Endothelial cell of umbilical vein (primary cell): ENCODE measurements at regions not wholly inside any gene's neighbourhood (a gene's known extent, or its start where the extent isn't known, plus 50 kb on each side); places are given as distances from the start of the nearest gene placed in this dataset.

Experiments used
- BruUV-seq: library from RNA; stranded (reverse); fragments of 400-500 nt; replicated peaks from 2 replicates; lab custom pipeline; 2021; lab: Mats Ljungman, UMichigan
- CTCF ChIA-PET: fragments of 300-600, 350-600 bp; sonication (Branson Sonifier 250); formaldehyde crosslinking; loops from one replicate; lab custom pipeline; 2021; ENCODE audit warnings: antibody characterized with exemption, inconsistent platforms; lab: Charles Lee
- POLR2A ChIA-PET: fragments of 300-600, 350-600 bp; sonication (Branson Sonifier 250); formaldehyde crosslinking; loops from one replicate; lab custom pipeline; 2021; ENCODE audit warnings: antibody characterized with exemption, inconsistent platforms; lab: Charles Lee
- DNase-seq: peaks from one replicate; pipeline ENCODE4 v3.0.0-alpha.2; 2011; ENCODE audit warnings: low read depth, low spot score
- FAIRE-seq: peaks from 2 replicates; lab custom pipeline; 2011; peaks lifted over from hg19 to GRCh38; lab: Jason Lieb, UNC
- H2AFZ ChIP-seq: 2 replicates; pipeline ENCODE4 v1.6.0; 2012; ENCODE audit warnings: low read depth, low read length, control low read depth, inconsistent platforms
- H3K27ac ChIP-seq: 2 replicates; pipeline ENCODE4 v1.5.1; 2011; ENCODE audit warnings: low read depth, mild to moderate bottlenecking, control low read depth, low read length, moderate library complexity; ENCODE audit not compliant: insufficient read depth
- H3K27me3 ChIP-seq, 2 experiments: 2 replicates each; pipeline versions ENCODE4 v1.6.0 to v1.6.1; 2011; ENCODE audit warnings: low read length in 2 of 2, mixed read lengths in 1 of 2; ENCODE audit not compliant: control insufficient read depth in 2 of 2, insufficient read depth in 2 of 2
- H3K36me3 ChIP-seq, 2 experiments: 2 replicates in 1 of 2; 3 replicates in 1 of 2; pipeline ENCODE4 v1.5.1; 2011; ENCODE audit warnings: low read length in 2 of 2, mild to moderate bottlenecking in 1 of 2, moderate library complexity in 1 of 2; ENCODE audit not compliant: control insufficient read depth in 2 of 2, insufficient read depth in 2 of 2; ENCODE audit errors: extremely low read depth in 1 of 2
- H3K4me1 ChIP-seq: 3 replicates; pipeline ENCODE4 v1.5.1; 2011; ENCODE audit warnings: mild to moderate bottlenecking, low read length; ENCODE audit not compliant: control insufficient read depth, insufficient read depth; ENCODE audit errors: extremely low read depth
- H3K4me2 ChIP-seq: 2 replicates; pipeline ENCODE4 v1.6.1; 2011; ENCODE audit warnings: low read length, control low read depth, mixed read lengths; ENCODE audit not compliant: insufficient read depth
- H3K4me3 ChIP-seq, 3 experiments: fragments of 200-600 bp in 1 of 3; sonication (generic), shearing (Covaris generic) in 1 of 3; replicated peaks in 1 of 3; 2 replicates each; pipeline ENCODE4 v1.5.1; 2011 to 2016; ENCODE audit warnings: control low read depth in 3 of 3, low read length in 3 of 3, mild to moderate bottlenecking in 2 of 3, inconsistent platforms in 1 of 3, low read depth in 1 of 3, moderate library complexity in 1 of 3; ENCODE audit not compliant: insufficient read depth in 1 of 3
- H3K79me2 ChIP-seq: 2 replicates; pipeline ENCODE4 v1.6.0; 2012; ENCODE audit warnings: low read length, inconsistent platforms; ENCODE audit not compliant: control insufficient read depth, insufficient read depth
- H3K9ac ChIP-seq: replicated peaks from 2 replicates; pipeline ENCODE3; 2011; ENCODE audit warnings: low read length, control low read depth; ENCODE audit not compliant: insufficient read depth; ENCODE audit errors: extremely low read depth
- H3K9me1 ChIP-seq: replicated peaks from 3 replicates; pipeline ENCODE4 v1.6.0; 2011; ENCODE audit warnings: mild to moderate bottlenecking, low read length; ENCODE audit not compliant: control insufficient read depth, insufficient read depth; ENCODE audit errors: extremely low read depth
- H3K9me3 ChIP-seq: replicated peaks from 2 replicates; pipeline ENCODE4 v1.5.1; 2012; ENCODE audit warnings: low read length, inconsistent platforms; ENCODE audit not compliant: control insufficient read depth, insufficient read depth
- H4K20me1 ChIP-seq: replicated peaks from 2 replicates; pipeline ENCODE3; 2011; ENCODE audit warnings: mild to moderate bottlenecking, low read length; ENCODE audit not compliant: control insufficient read depth, insufficient read depth; ENCODE audit errors: extremely low read depth
- CTCF ChIP-seq, 2 donors: IDR thresholded peaks; 1 replicate in 1 of 2; 2 replicates in 1 of 2; pipeline ENCODE4 v1.5.1; 2011; ENCODE audit warnings: low read length in 2 of 2, mild to moderate bottlenecking in 2 of 2, moderate library complexity in 2 of 2, control low read depth in 1 of 2, inconsistent platforms in 1 of 2, low read depth in 1 of 2; ENCODE audit not compliant: insufficient read depth in 1 of 2; ENCODE audit errors: extremely low read depth in 1 of 2
- EZH2 ChIP-seq: IDR thresholded peaks from 2 replicates; pipeline ENCODE4 v1.6.1; 2012; ENCODE audit warnings: borderline replicate concordance, low read depth, mild to moderate bottlenecking, moderate library complexity, low read length, inconsistent platforms; ENCODE audit not compliant: severe bottlenecking
- FOS ChIP-seq: IDR thresholded peaks from 2 replicates; pipeline ENCODE4 v1.6.1; 2011; ENCODE audit warnings: mild to moderate bottlenecking, low read length, moderate library complexity, borderline replicate concordance; ENCODE audit not compliant: insufficient read depth
- GATA2 ChIP-seq: IDR thresholded peaks from 2 replicates; pipeline ENCODE4 v1.7.0; 2011; ENCODE audit warnings: low read depth, mild to moderate bottlenecking, moderate library complexity, mixed read lengths, low read length; ENCODE audit not compliant: insufficient read length, insufficient read depth
- JUN ChIP-seq: IDR thresholded peaks from 2 replicates; pipeline ENCODE4 v1.6.1; 2011; ENCODE audit warnings: borderline replicate concordance, low read depth; ENCODE audit not compliant: insufficient read length, insufficient read depth
- MAX ChIP-seq: IDR thresholded peaks from 2 replicates; pipeline ENCODE4 v1.6.1; 2011; ENCODE audit not compliant: insufficient read depth, insufficient read length
- MYC ChIP-seq: IDR thresholded peaks from one replicate; pipeline ENCODE4 v1.6.1; 2011; ENCODE audit warnings: mild to moderate bottlenecking, low read depth, low read length
- POLR2A ChIP-seq: IDR thresholded peaks from 2 replicates; pipeline ENCODE4 v1.6.1; 2012; ENCODE audit warnings: low read depth, mild to moderate bottlenecking, control low read depth, low read length
- POLR2AphosphoS5 ChIP-seq: IDR thresholded peaks from 2 replicates; pipeline ENCODE4 v1.6.1; 2012; ENCODE audit warnings: low read depth, mild to moderate bottlenecking, control low read depth, low read length, moderate library complexity; ENCODE audit not compliant: insufficient read depth
- dilution Hi-C: fragments of 300-500 bp; cut with MboI; formaldehyde crosslinking; loops from one replicate; pipeline ENCODE4 v1.15.0; 2019; ENCODE audit warnings: low sequenced_read_pairs; ENCODE audit not compliant: extremely low pct_ligation_motif_present
- intact Hi-C: fragments of 100-400 bp; cut with micrococcal nuclease; formaldehyde crosslinking; loops from one replicate; pipeline ENCODE4 v1.10.0; 2022

- H3K36me3 ChIP-seq = no peaks in the 10 kb centered on the region
- FAIRE-seq (no peak), DNase-seq (no peak)
- H4K20me1 ChIP-seq = no peaks in the 10 kb centered on the region
- ChIA-PET POLR2A (no interaction called here), CTCF (interaction anchor here (1.1 to 2.2 kb wide), 2 partner anchors 489 to 691 kb away, joined by 3 to 5 read pairs; no protein-coding TSS in a partner anchor)
- dilution Hi-C loops (no loop called here), intact Hi-C loops (no loop called here)
- H3K4me3 ChIP-seq = no peak overlapping the region
- BruUV-seq = no TSS peak
- H3K4me1 ChIP-seq = no peaks in the 10 kb centered on the region
- H3K4me2 ChIP-seq = no peak overlapping the region
- no peaks in the 10 kb centered on the region for H3K9me3 ChIP-seq
- H3K9me1 ChIP-seq = no peaks in the 10 kb centered on the region
- no peak overlapping the region for H3K27ac ChIP-seq
- H3K27me3 ChIP-seq = no peaks in the 10 kb centered on the region
- H3K9ac ChIP-seq = no peak overlapping the region
- no peaks in the 10 kb centered on the region for H3K79me2 ChIP-seq
- no peak overlapping the region for H2AFZ ChIP-seq
- TF ChIP-seq MYC (no peak), POLR2AphosphoS5 (no peak), JUN (no peak), EZH2 (no peak), POLR2A (no peak), GATA2 (no peak), CTCF (IDR thresholded peaks at IDR 0.05; ENCODE audit: extremely low read depth in 1 of 2, insufficient read depth in 1 of 2, low read depth in 1 of 2, low read length in 2 of 2) (no peak), FOS (no peak), MAX (no peak)
Measured at GRCh38 chr13:105262579-105262978, 1272.9 kb downstream of the EFNB2 start.
